GM23338 (cell line): ENCODE measurements at regions not wholly inside any gene's neighbourhood (a gene's known extent, or its start where the extent isn't known, plus 50 kb on each side); places are given as distances from the start of the nearest gene placed in this dataset.

Experiments used
- CREB1 ChIP-seq: fragments of 250-450 bp; sonication (Bioruptor Pico); IDR thresholded peaks from 2 replicates; pipeline ENCODE4 v1.5.0; 2020; ENCODE audit warnings: low read depth, mild to moderate bottlenecking, moderate library complexity
- CTCF ChIP-seq, 2 experiments: fragments of 200-600 bp in 1 of 2; sonication (generic) in 1 of 2; conservative IDR thresholded peaks; 2 replicates each; pipeline versions ENCODE4 v1.5.1 to v1.6.1; 2016 to 2017; ENCODE audit warnings: antibody characterized with exemption in 2 of 2, low read depth in 2 of 2, mild to moderate bottlenecking in 2 of 2, moderate library complexity in 1 of 2
- ETS1 ChIP-seq: IDR thresholded peaks from 2 replicates; pipeline ENCODE4 v1.6.1; 2016; ENCODE audit warnings: antibody characterized with exemption
- EZH2 ChIP-seq: fragments of 200-600 bp; sonication (generic); IDR thresholded peaks from one replicate; pipeline ENCODE4 v1.8.0; 2017; ENCODE audit warnings: antibody characterized with exemption, mild to moderate bottlenecking, low read depth; ENCODE audit not compliant: unreplicated experiment
- EZH2phosphoT487 ChIP-seq: fragments of 200-600 bp; sonication (generic); IDR thresholded peaks from one replicate; pipeline ENCODE4 v1.8.1; 2018; ENCODE audit warnings: antibody characterized with exemption; ENCODE audit not compliant: unreplicated experiment
- JUNB ChIP-seq: IDR thresholded peaks from one replicate; pipeline ENCODE4 v1.6.1; 2016; ENCODE audit warnings: antibody characterized with exemption; ENCODE audit not compliant: unreplicated experiment
- NANOG ChIP-seq: IDR thresholded peaks from 2 replicates; pipeline ENCODE4 v1.6.1; 2016; ENCODE audit warnings: antibody characterized with exemption, borderline replicate concordance
- POLR2AphosphoS5 ChIP-seq: IDR thresholded peaks from 2 replicates; pipeline ENCODE4 v1.6.1; 2016; ENCODE audit warnings: antibody characterized with exemption, low read depth
- REST ChIP-seq: IDR thresholded peaks from one replicate; pipeline ENCODE4 v1.6.1; 2018; ENCODE audit warnings: antibody characterized with exemption; ENCODE audit not compliant: unreplicated experiment
- STAT1 ChIP-seq: IDR thresholded peaks from one replicate; pipeline ENCODE4 v1.6.1; 2016; ENCODE audit warnings: antibody characterized with exemption; ENCODE audit not compliant: unreplicated experiment
- ZNF331 ChIP-seq: fragments of 250-450 bp; sonication (Bioruptor Pico); IDR thresholded peaks from 2 replicates; pipeline ENCODE4 v1.5.0; 2020; ENCODE audit warnings: low read depth, mild to moderate bottlenecking, moderate library complexity
- ZNF462 ChIP-seq: fragments of 250-450 bp; sonication (Bioruptor Pico); IDR thresholded peaks from 2 replicates; pipeline ENCODE4 v1.5.0; 2020; ENCODE audit warnings: mild to moderate bottlenecking, moderate library complexity

- TF ChIP-seq CTCF (conservative IDR thresholded peaks at IDR 0.05; ENCODE audit: low read depth in 2 of 2) = no peak
- TF ChIP-seq EZH2phosphoT487 = no peak
- no peak for TF ChIP-seq POLR2AphosphoS5
- TF ChIP-seq EZH2 = no peak
- TF ChIP-seq STAT1 = no peak
- no peak for TF ChIP-seq REST
- no peak for TF ChIP-seq ZNF331 (CRISPR knock-in tag)
- no peak for TF ChIP-seq ETS1
- TF ChIP-seq JUNB = no peak
- TF ChIP-seq CREB1 = no peak
- no peak for TF ChIP-seq ZNF462 (CRISPR knock-in tag)
- no peak for TF ChIP-seq NANOG
These were observed 311.6 kb downstream of the MMUT start for GRCh38 chr6:49151461-49151860.
